IMR-90 (cell line): ENCODE measurements at regions not wholly inside any gene's neighbourhood (a gene's known extent, or its start where the extent isn't known, plus 50 kb on each side); places are given as distances from the start of the nearest gene placed in this dataset.

Experiments
- ATAC-seq: fragments of 200-7000 bp; cut with Tn5 transposase; 2 replicates; pipeline ENCODE4 v1.9.1; 2020; ENCODE audit warnings: low read depth, mild to moderate bottlenecking, moderate library complexity
- BruUV-seq: library from RNA; stranded (reverse); fragments of 400-500 nt; replicated peaks from 2 replicates; lab custom pipeline; 2021; lab: Mats Ljungman, UMichigan
- CTCF ChIA-PET: fragments of 300-600 bp; formaldehyde crosslinking; extraction: SDS; loops from one replicate; lab custom pipeline; 2021; ENCODE audit warnings: antibody characterized with exemption; lab: Yijun Ruan, JAX
- POLR2A ChIA-PET: fragments of 300-600 bp; sonication (Branson Sonifier 250); formaldehyde crosslinking; loops from one replicate; lab custom pipeline; 2022; ENCODE audit warnings: antibody characterized with exemption; ENCODE audit not compliant: unreplicated experiment; lab: Charles Lee
- DNase-seq: peaks from one replicate; pipeline ENCODE4 v3.0.0; 2013
- H2AFZ ChIP-seq: replicated peaks from 2 replicates; pipeline ENCODE3; 2013; ENCODE audit warnings: low read length, mild to moderate bottlenecking; ENCODE audit not compliant: poor library complexity
- H2AK5ac ChIP-seq: 2 replicates; pipeline ENCODE4 v1.6.1; 2013; ENCODE audit warnings: low read depth, low read length, inconsistent platforms
- H2AK9ac ChIP-seq: replicated peaks from 2 replicates; pipeline ENCODE3; 2013; ENCODE audit warnings: mild to moderate bottlenecking, low read depth, low read length, moderate library complexity; ENCODE audit not compliant: poor library complexity
- H2BK120ac ChIP-seq: 2 replicates; pipeline ENCODE4 v1.6.1; 2013; ENCODE audit warnings: low read depth, low read length, inconsistent platforms
- H2BK15ac ChIP-seq: 3 replicates; pipeline ENCODE4 v1.6.1; 2013; ENCODE audit warnings: low read depth, low read length, inconsistent platforms
- H2BK20ac ChIP-seq: 2 replicates; pipeline ENCODE4 v1.6.1; 2013; ENCODE audit warnings: low read depth, mild to moderate bottlenecking, inconsistent platforms, low read length, moderate library complexity
- H2BK5ac ChIP-seq: 2 replicates; pipeline ENCODE4 v1.6.1; 2013; ENCODE audit warnings: mild to moderate bottlenecking, low read depth, low read length, inconsistent platforms; ENCODE audit not compliant: poor library complexity, severe bottlenecking
- H3K14ac ChIP-seq: replicated peaks from 2 replicates; pipeline ENCODE4 v1.6.1; 2013; ENCODE audit warnings: low read depth, low read length, inconsistent platforms
- H3K18ac ChIP-seq: 2 replicates; pipeline ENCODE4 v1.6.1; 2013; ENCODE audit warnings: low read depth, low read length, control low read depth
- H3K23ac ChIP-seq: 2 replicates; pipeline ENCODE4 v1.6.1; 2013; ENCODE audit warnings: low read depth, low read length, inconsistent platforms
- H3K27ac ChIP-seq: 2 replicates; pipeline ENCODE4 v1.5.1; 2013; ENCODE audit warnings: mild to moderate bottlenecking, control low read depth, low read length; ENCODE audit not compliant: insufficient read depth
- H3K27me3 ChIP-seq: 2 replicates; pipeline ENCODE4 v1.6.1; 2013; ENCODE audit warnings: low read length; ENCODE audit not compliant: control insufficient read depth, insufficient read depth
- H3K36me3 ChIP-seq: 2 replicates; pipeline ENCODE4 v1.6.1; 2013; ENCODE audit warnings: low read length, mixed read lengths; ENCODE audit not compliant: control insufficient read depth, insufficient read depth
- H3K4ac ChIP-seq: 2 replicates; pipeline ENCODE4 v1.6.1; 2013; ENCODE audit warnings: low read depth, low read length, inconsistent platforms
- H3K4me1 ChIP-seq: 2 replicates; pipeline ENCODE4 v1.6.1; 2013; ENCODE audit warnings: low read length, mixed read lengths; ENCODE audit not compliant: control insufficient read depth, insufficient read depth
- H3K4me2 ChIP-seq: 2 replicates; pipeline ENCODE4 v1.6.1; 2013; ENCODE audit warnings: low read depth, mild to moderate bottlenecking, control low read depth, low read length, moderate library complexity
- H3K4me3 ChIP-seq: 2 replicates; pipeline ENCODE4 v1.5.1; 2013; ENCODE audit warnings: low read depth, mild to moderate bottlenecking, control low read depth, low read length, moderate library complexity; ENCODE audit not compliant: insufficient read depth
- H3K56ac ChIP-seq: 2 replicates; pipeline ENCODE4 v1.6.1; 2013; ENCODE audit warnings: low read length, inconsistent platforms; ENCODE audit not compliant: insufficient read depth; ENCODE audit errors: extremely low read depth
- H3K79me1 ChIP-seq, 2 experiments: 2 replicates each; pipeline ENCODE4 v1.6.1; 2013; ENCODE audit warnings: low read length in 2 of 2, inconsistent platforms in 1 of 2, low read depth in 1 of 2
- H3K9ac ChIP-seq: 2 replicates; pipeline ENCODE4 v1.6.1; 2013; ENCODE audit warnings: low read depth, low read length, control low read depth
- H3K9me1 ChIP-seq: 2 replicates; pipeline ENCODE4 v1.6.1; 2013; ENCODE audit warnings: low read length, inconsistent platforms; ENCODE audit not compliant: insufficient read depth
- H3K9me3 ChIP-seq: 2 replicates; pipeline ENCODE4 v1.6.1; 2013; ENCODE audit warnings: low read length; ENCODE audit not compliant: control insufficient read depth, insufficient read depth
- H4K20me1 ChIP-seq: 2 replicates; pipeline ENCODE4 v1.6.1; 2013; ENCODE audit warnings: low read length, inconsistent platforms; ENCODE audit not compliant: insufficient read depth
- H4K5ac ChIP-seq: 2 replicates; pipeline ENCODE4 v1.6.1; 2013; ENCODE audit warnings: mild to moderate bottlenecking, low read depth, low read length, control low read depth
- H4K8ac ChIP-seq, 2 experiments: 2 replicates each; pipeline ENCODE4 v1.6.1; 2013; ENCODE audit warnings: low read depth in 2 of 2, low read length in 2 of 2, control low read depth in 1 of 2, inconsistent platforms in 1 of 2
- H4K91ac ChIP-seq: 2 replicates; pipeline ENCODE4 v1.6.1; 2013; ENCODE audit warnings: low read depth, low read length, inconsistent platforms; ENCODE audit not compliant: insufficient read depth
- BHLHE40 ChIP-seq: fragments of 150-350 bp; IDR thresholded peaks from 2 replicates; pipeline ENCODE4 v1.6.1; 2016; ENCODE audit warnings: mild to moderate bottlenecking, low read depth, low read length
- CEBPB ChIP-seq: IDR thresholded peaks from 2 replicates; pipeline ENCODE4 v1.6.1; 2012; ENCODE audit warnings: low read depth, low read length, improper control_type of control experiment
- CHD1 ChIP-seq: IDR thresholded peaks from 2 replicates; pipeline ENCODE4 v1.6.1; 2012; ENCODE audit warnings: low read depth, low read length, improper control_type of control experiment
- CTCF ChIP-seq: conservative IDR thresholded peaks from 2 replicates; pipeline ENCODE4 v1.5.1; 2012; ENCODE audit warnings: mild to moderate bottlenecking, low read depth, low read length, improper control_type of control experiment
- FOS ChIP-seq: fragments of 150-350 bp; IDR thresholded peaks from 2 replicates; pipeline ENCODE4 v1.6.1; 2016; ENCODE audit warnings: low read depth, low read length
- MAFK ChIP-seq: IDR thresholded peaks from 2 replicates; pipeline ENCODE4 v1.6.1; 2012; ENCODE audit warnings: low read depth, low read length, improper control_type of control experiment
- MXI1 ChIP-seq: IDR thresholded peaks from 2 replicates; pipeline ENCODE4 v1.6.1; 2012; ENCODE audit warnings: low read depth, mild to moderate bottlenecking, low read length, moderate library complexity, borderline replicate concordance
- POLR2A ChIP-seq: IDR thresholded peaks from 2 replicates; pipeline ENCODE4 v1.6.1; 2012; ENCODE audit warnings: mild to moderate bottlenecking, low read depth, low read length
- RAD21 ChIP-seq: IDR thresholded peaks from 2 replicates; pipeline ENCODE4 v1.6.1; 2012; ENCODE audit warnings: low read length, improper control_type of control experiment
- RCOR1 ChIP-seq: IDR thresholded peaks from 2 replicates; pipeline ENCODE4 v1.6.1; 2012; ENCODE audit warnings: mild to moderate bottlenecking, low read length, improper control_type of control experiment; ENCODE audit not compliant: insufficient replicate concordance
- RFX5 ChIP-seq: IDR thresholded peaks from 2 replicates; pipeline ENCODE4 v1.8.0; 2012; ENCODE audit warnings: low read depth, mild to moderate bottlenecking, low read length, moderate library complexity
- SMC3 ChIP-seq: fragments of 150-350 bp; IDR thresholded peaks from 2 replicates; pipeline ENCODE4 v1.6.1; 2016; ENCODE audit warnings: low read depth, mild to moderate bottlenecking, antibody characterized with exemption, low read length, moderate library complexity
- WGBS, 2 experiments: methylation state at CpG; one replicate each; pipeline versions ENCODE4 v1.1.5 to v1.1.7; 2013; ENCODE audit warnings: missing lambda C conversion rate in 2 of 2; ENCODE audit not compliant: insufficient read length in 1 of 2; ENCODE audit errors: extremely low coverage in 2 of 2; 5-methylcytosine and 5-hydroxymethylcytosine counted together
- dilution Hi-C: fragments of 300-500 bp; cut with HindIII; formaldehyde crosslinking; loops from one replicate; pipeline ENCODE4 v1.14.3; 2018; ENCODE audit warnings: low sequenced_read_pairs; ENCODE audit not compliant: unreplicated experiment
- in situ Hi-C: fragments of 300-500 bp; cut with MboI; formaldehyde crosslinking; loops from 3 replicates; pipeline ENCODE4 v1.14.3; 2019; ENCODE audit warnings: low sequenced_read_pairs, inconsistent platforms, mixed read lengths
- intact Hi-C: fragments of 100-400 bp; cut with micrococcal nuclease; formaldehyde crosslinking; loops from 2 replicates; pipeline ENCODE4 v1.10.0; 2022
- TF ChIP-seq, protein P1 (sequence below): fragments of 150-350 bp; IDR thresholded peaks from 2 replicates; pipeline ENCODE4 v1.6.1; 2016; ENCODE audit warnings: low read depth, mild to moderate bottlenecking, low read length, moderate library complexity, borderline replicate concordance

DNA sequence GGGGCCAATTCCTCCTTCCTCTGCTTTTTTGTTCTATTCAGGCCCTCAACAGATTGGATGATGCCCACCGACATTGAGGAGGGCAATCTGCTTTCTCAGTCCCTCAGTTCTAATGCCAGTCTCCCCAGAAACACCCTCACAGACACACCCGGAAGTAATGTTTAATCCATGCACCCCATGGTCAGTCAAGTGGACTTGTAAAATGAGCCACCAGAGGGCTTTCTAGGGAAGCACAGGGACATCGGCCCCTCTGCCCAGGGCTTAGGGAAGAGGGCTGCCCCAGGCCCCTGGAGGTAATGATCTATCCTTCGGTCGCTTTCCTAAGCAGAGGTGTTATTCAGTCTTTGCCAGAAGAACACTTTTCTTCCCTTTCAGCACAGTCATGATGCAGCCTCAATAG lies 107.4 kb downstream of the PDCL3 start:
- no peaks in the 10 kb centered on the region for H3K79me1 ChIP-seq
- no peak overlapping the region for H3K27ac ChIP-seq
- no peak overlapping the region for H4K8ac ChIP-seq
- H2AK9ac ChIP-seq, result no peak overlapping the region
- intact Hi-C loops, result no loop called here
- H3K36me3 ChIP-seq, result no peaks in the 10 kb centered on the region
- H2BK15ac ChIP-seq, result no peak overlapping the region
- ChIA-PET CTCF (no interaction called here), POLR2A (no interaction called here)
- BruUV-seq, result no TSS peak
- H3K9ac ChIP-seq, result no peak overlapping the region
- no peak overlapping the region for H3K4me3 ChIP-seq
- H3K14ac ChIP-seq, result no peak overlapping the region
- DNase-seq (no peak), ATAC-seq (no peak)
- H2BK5ac ChIP-seq, result no peak overlapping the region
- TF ChIP-seq BHLHE40 (no peak), CHD1 (no peak), RAD21 (no peak), FOS (no peak), CTCF (no peak), POLR2A (no peak), CEBPB (no peak), RFX5 (no peak), SMC3 (no peak), MAFK (no peak), MXI1 (no peak), RCOR1 (no peak)
- TF ChIP-seq, protein P1, sequence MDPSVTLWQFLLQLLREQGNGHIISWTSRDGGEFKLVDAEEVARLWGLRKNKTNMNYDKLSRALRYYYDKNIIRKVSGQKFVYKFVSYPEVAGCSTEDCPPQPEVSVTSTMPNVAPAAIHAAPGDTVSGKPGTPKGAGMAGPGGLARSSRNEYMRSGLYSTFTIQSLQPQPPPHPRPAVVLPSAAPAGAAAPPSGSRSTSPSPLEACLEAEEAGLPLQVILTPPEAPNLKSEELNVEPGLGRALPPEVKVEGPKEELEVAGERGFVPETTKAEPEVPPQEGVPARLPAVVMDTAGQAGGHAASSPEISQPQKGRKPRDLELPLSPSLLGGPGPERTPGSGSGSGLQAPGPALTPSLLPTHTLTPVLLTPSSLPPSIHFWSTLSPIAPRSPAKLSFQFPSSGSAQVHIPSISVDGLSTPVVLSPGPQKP, result no peak
- no peak overlapping the region for H3K56ac ChIP-seq
- no peak overlapping the region for H3K4ac ChIP-seq
- H4K20me1 ChIP-seq, result no peaks in the 10 kb centered on the region
- no peaks in the 10 kb centered on the region for H3K9me3 ChIP-seq
- no peaks in the 10 kb centered on the region for H3K4me1 ChIP-seq
- H3K27me3 ChIP-seq, result peaks cover 42% of the 10 kb centered on the region
- H2BK120ac ChIP-seq, result no peak overlapping the region
- no peak overlapping the region for H2AFZ ChIP-seq
- 86% methylated on average over 1 of the region's 5 CpGs; no CpG with 5 or more reads in 1 of the 2 experiments for WGBS, 2 experiments
- no peak overlapping the region for H3K18ac ChIP-seq
- no peak overlapping the region for H4K91ac ChIP-seq
- in situ Hi-C loops, result no loop called here
- H2BK20ac ChIP-seq, result no peak overlapping the region
- dilution Hi-C loops, result no loop called here
- no peak overlapping the region for H3K4me2 ChIP-seq
- no peak overlapping the region for H3K23ac ChIP-seq
- H4K5ac ChIP-seq, result no peak overlapping the region
- H2AK5ac ChIP-seq, result no peak overlapping the region
- H3K9me1 ChIP-seq, result 0 out of 2 replicates have a peak, but pooled peaks cover 2% of the 10 kb centered on the region
